ENCODE measurements at regions not wholly inside any gene's neighbourhood (a gene's known extent, or its start where the extent isn't known, plus 50 kb on each side); places are given as distances from the start of the nearest gene placed in this dataset.

GRCh38 chr1:185570962-185571361 is 163.2 kb upstream of the HMCN1 start:
- TF ChIP-seq CTCF (IDR thresholded peaks at IDR 0.05 in 4 of 5, conservative IDR thresholded peaks at IDR 0.05 in 1 of 5), result no peak
- TF ChIP-seq POLR2A (IDR thresholded peaks at IDR 0.05), result no peak
